Activated naive CD4-positive, alpha-beta T cell treated with anti-CD3 and anti-CD28 coated beads for 36 hours (primary cell): ENCODE measurements at regions not wholly inside any gene's neighbourhood (a gene's known extent, or its start where the extent isn't known, plus 50 kb on each side); places are given as distances from the start of the nearest gene placed in this dataset.

ENCODE experiments used
- CTCF ChIA-PET: fragments of 350-600 bp; sonication (Branson Sonifier 250); formaldehyde crosslinking; loops from one replicate; lab custom pipeline; 2021; ENCODE audit warnings: antibody characterized with exemption; lab: Charles Lee
- DNase-seq: peaks from one replicate; pipeline ENCODE4 v3.0.0-alpha.2; 2020
- H3K27ac Mint-ChIP-seq: one replicate; pipeline ENCODE4 v1.8.0; 2021; ENCODE audit warnings: mild to moderate bottlenecking, mixed read lengths
- H3K27me3 Mint-ChIP-seq: one replicate; pipeline ENCODE4 v1.8.0; 2021; ENCODE audit warnings: low read depth, mixed read lengths
- H3K36me3 Mint-ChIP-seq: one replicate; pipeline ENCODE4 v1.8.0; 2021; ENCODE audit warnings: low read depth, mixed read lengths
- H3K4me1 Mint-ChIP-seq: one replicate; pipeline ENCODE4 v1.8.0; 2021; ENCODE audit warnings: low read depth, mixed read lengths
- H3K4me3 Mint-ChIP-seq: one replicate; pipeline ENCODE4 v1.8.0; 2021; ENCODE audit warnings: mild to moderate bottlenecking, moderate library complexity, mixed read lengths
- H3K9me3 Mint-ChIP-seq: one replicate; pipeline ENCODE4 v1.8.0; 2021; ENCODE audit warnings: mixed read lengths
- intact Hi-C: fragments of 100-400 bp; cut with micrococcal nuclease; formaldehyde crosslinking; loops from one replicate; pipeline ENCODE4 v1.15.1; 2023

GRCh38 chr10:106185951-106186350 lies 978.6 kb downstream of the SORCS1 start:
- intact Hi-C loops = no loop called here
- Mint-ChIP-seq H3K27ac (no peak overlapping the region), H3K36me3 (no peaks in the 10 kb centered on the region), H3K4me3 (no peak overlapping the region), H3K27me3 (no peaks in the 10 kb centered on the region), H3K4me1 (no peaks in the 10 kb centered on the region), H3K9me3 (no peaks in the 10 kb centered on the region)
- no peak for DNase-seq
- CTCF ChIA-PET = interaction anchor here (0.7 kb wide), 1 partner anchor 203 kb away, joined by 3 read pairs; no protein-coding TSS in a partner anchor

- CTCF ChIA-PET = interaction anchor here (0.7 kb wide), 1 partner anchor 1368 kb away, joined by 3 read pairs; no protein-coding TSS in a partner anchor
- intact Hi-C loops = no loop called here
- H3K9me3 Mint-ChIP-seq = no peaks in the 10 kb centered on the region
- H3K27ac Mint-ChIP-seq = no peak overlapping the region
- H3K4me1 Mint-ChIP-seq = no peaks in the 10 kb centered on the region
- no peaks in the 10 kb centered on the region for H3K27me3 Mint-ChIP-seq
- H3K4me3 Mint-ChIP-seq = no peak overlapping the region
- no peaks in the 10 kb centered on the region for H3K36me3 Mint-ChIP-seq
- DNase-seq = no peak
Measured at GRCh38 chr10:106183041-106183440, 981.5 kb downstream of the SORCS1 start.

DNA sequence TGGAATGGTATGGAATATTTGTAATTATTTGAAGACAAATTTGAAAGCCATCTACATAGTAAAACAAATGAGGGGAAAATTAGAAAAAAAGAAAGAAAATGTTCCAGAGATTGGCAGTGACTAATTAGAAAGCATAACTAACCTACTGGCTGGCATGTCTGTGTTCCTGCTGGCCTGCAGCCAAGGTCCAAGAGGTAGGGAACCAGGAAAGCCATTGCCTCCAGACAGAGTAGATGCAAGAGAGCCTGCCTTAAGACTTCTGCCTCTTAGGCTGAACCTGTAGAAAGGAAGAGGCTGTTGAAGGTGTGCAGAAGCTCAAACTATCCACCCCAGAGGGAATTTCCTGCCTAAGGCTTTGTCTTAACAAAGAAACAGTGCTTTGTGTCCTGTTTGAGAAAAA lies 982.0 kb downstream of the SORCS1 start:
- no peak overlapping the region for H3K27ac Mint-ChIP-seq
- intact Hi-C loops = no loop called here

DNA sequence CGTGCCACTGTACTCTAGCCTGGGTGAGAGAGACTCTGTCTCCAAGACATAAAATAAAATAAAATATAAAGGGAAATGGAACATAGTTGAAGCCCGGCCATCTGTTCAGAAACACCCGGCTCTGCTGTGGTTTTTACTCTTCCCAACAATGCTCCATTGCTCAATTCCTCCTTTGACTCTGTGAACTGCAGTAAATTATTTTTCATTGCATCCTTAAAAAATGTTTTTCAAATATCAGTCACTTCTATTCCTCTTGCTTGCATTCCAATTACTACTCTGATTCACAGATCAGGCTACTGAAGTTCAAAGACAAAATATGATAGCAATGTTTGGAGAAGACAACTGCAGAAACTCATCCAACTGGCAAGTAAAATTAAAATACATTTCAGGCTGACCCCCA lies 983.0 kb downstream of the SORCS1 start:
- H3K27me3 Mint-ChIP-seq = no peaks in the 10 kb centered on the region
- intact Hi-C loops = no loop called here
- H3K36me3 Mint-ChIP-seq = no peaks in the 10 kb centered on the region
- CTCF ChIA-PET = interaction anchor here (0.6 kb wide), 1 partner anchor 1763 kb away, joined by 3 read pairs; no protein-coding TSS in a partner anchor
- no peak overlapping the region for H3K4me3 Mint-ChIP-seq
- no peak for DNase-seq
- H3K27ac Mint-ChIP-seq = no peak overlapping the region
- H3K4me1 Mint-ChIP-seq = no peaks in the 10 kb centered on the region
- no peaks in the 10 kb centered on the region for H3K9me3 Mint-ChIP-seq

More for the DNA sequence above, 982.0 kb downstream of the SORCS1 start:
- CTCF ChIA-PET = no interaction called here
- Mint-ChIP-seq H3K4me1 (no peaks in the 10 kb centered on the region), H3K9me3 (no peaks in the 10 kb centered on the region), H3K27me3 (no peaks in the 10 kb centered on the region), H3K36me3 (no peaks in the 10 kb centered on the region), H3K4me3 (no peak overlapping the region)
- DNase-seq = no peak

DNA sequence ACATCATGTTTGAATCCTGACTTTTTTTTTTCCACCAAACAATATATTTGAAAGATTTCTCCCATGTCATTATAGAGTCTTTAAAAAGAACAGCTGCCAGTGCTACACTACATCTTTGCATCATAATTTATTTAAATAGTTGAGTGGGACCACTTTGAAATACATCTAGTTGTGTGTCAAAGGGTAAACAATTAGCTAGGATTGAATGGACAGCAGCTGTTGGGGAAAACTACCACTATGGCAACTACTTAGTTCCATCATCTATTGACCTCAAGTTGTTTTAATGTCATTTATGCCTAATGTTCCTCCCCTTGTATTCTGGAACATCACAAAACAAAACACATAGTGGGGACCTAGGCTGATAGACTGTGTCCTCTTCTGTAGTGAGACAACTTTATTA lies 985.1 kb downstream of the SORCS1 start:
- CTCF ChIA-PET = no interaction called here
- Mint-ChIP-seq H3K27ac (no peak overlapping the region), H3K4me1 (no peaks in the 10 kb centered on the region), H3K4me3 (no peak overlapping the region), H3K9me3 (no peaks in the 10 kb centered on the region), H3K36me3 (no peaks in the 10 kb centered on the region), H3K27me3 (no peaks in the 10 kb centered on the region)
- DNase-seq = no peak
- intact Hi-C loops = loop anchor here (5.0 kb wide), 1 partner anchor 1117 kb away; no protein-coding TSS in a partner anchor

- Mint-ChIP-seq H3K4me1 (no peaks in the 10 kb centered on the region), H3K4me3 (no peak overlapping the region), H3K27me3 (no peaks in the 10 kb centered on the region), H3K36me3 (no peaks in the 10 kb centered on the region), H3K27ac (no peak overlapping the region), H3K9me3 (no peaks in the 10 kb centered on the region)
- CTCF ChIA-PET = no interaction called here
- intact Hi-C loops = loop anchor here (1.0 to 5.0 kb wide), 3 partner anchors 226 to 1114 kb away; no protein-coding TSS in a partner anchor
- no peak for DNase-seq
Measured at GRCh38 chr10:106175760-106176377, 988.6 kb downstream of the SORCS1 start.

GRCh38 chr10:106173838-106174237 lies 990.7 kb downstream of the SORCS1 start:
- Mint-ChIP-seq H3K27ac (no peak overlapping the region), H3K36me3 (no peaks in the 10 kb centered on the region), H3K9me3 (no peaks in the 10 kb centered on the region), H3K4me1 (no peaks in the 10 kb centered on the region), H3K27me3 (no peaks in the 10 kb centered on the region), H3K4me3 (no peak overlapping the region)
- CTCF ChIA-PET = no interaction called here
- no peak for DNase-seq
- intact Hi-C loops = no loop called here

DNA sequence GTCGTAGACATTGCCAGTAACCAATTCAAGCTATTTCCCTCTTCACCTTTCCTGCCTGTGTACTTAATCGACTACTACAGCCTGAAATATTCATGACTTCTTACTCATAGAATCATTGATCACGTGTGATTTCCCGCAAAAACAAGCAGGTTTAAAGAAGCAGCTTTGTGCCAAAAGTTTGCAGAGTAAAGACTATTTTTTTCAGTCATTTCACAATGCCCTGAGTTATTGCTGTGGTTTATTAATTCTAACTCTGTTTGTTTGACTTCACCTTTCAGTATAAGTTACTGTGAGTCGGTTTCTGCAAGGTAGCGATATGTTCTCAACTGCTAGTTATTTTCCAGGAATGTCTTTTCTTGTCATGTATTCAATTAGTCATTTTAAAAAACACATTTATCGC lies 995.3 kb downstream of the SORCS1 start:
- H3K4me3 Mint-ChIP-seq = no peak overlapping the region
- H3K27ac Mint-ChIP-seq = no peak overlapping the region
- intact Hi-C loops = no loop called here
- no peak for DNase-seq
- H3K9me3 Mint-ChIP-seq = no peaks in the 10 kb centered on the region
- H3K4me1 Mint-ChIP-seq = no peaks in the 10 kb centered on the region
- CTCF ChIA-PET = no interaction called here
- no peaks in the 10 kb centered on the region for H3K36me3 Mint-ChIP-seq
- no peaks in the 10 kb centered on the region for H3K27me3 Mint-ChIP-seq

- H3K4me3 Mint-ChIP-seq = no peak overlapping the region
- no peaks in the 10 kb centered on the region for H3K27me3 Mint-ChIP-seq
- DNase-seq = no peak
- intact Hi-C loops = no loop called here
- peaks cover 6% of the 10 kb centered on the region for H3K9me3 Mint-ChIP-seq
- no peaks in the 10 kb centered on the region for H3K36me3 Mint-ChIP-seq
- CTCF ChIA-PET = interaction anchor here (0.7 kb wide), 1 partner anchor 761 kb away, joined by 6 read pairs; no protein-coding TSS in a partner anchor
- H3K27ac Mint-ChIP-seq = no peak overlapping the region
- no peaks in the 10 kb centered on the region for H3K4me1 Mint-ChIP-seq
Measured at GRCh38 chr10:106167946-106168345, 996.6 kb downstream of the SORCS1 start.

GRCh38 chr10:106158241-106158640 lies 1006.3 kb downstream of the SORCS1 start:
- Mint-ChIP-seq H3K36me3 (no peaks in the 10 kb centered on the region), H3K4me3 (no peak overlapping the region), H3K9me3 (peaks cover 7% of the 10 kb centered on the region), H3K4me1 (no peaks in the 10 kb centered on the region), H3K27me3 (peaks cover 5% of the 10 kb centered on the region), H3K27ac (no peak overlapping the region)
- intact Hi-C loops = no loop called here
- CTCF ChIA-PET = no interaction called here
- DNase-seq = no peak

DNA sequence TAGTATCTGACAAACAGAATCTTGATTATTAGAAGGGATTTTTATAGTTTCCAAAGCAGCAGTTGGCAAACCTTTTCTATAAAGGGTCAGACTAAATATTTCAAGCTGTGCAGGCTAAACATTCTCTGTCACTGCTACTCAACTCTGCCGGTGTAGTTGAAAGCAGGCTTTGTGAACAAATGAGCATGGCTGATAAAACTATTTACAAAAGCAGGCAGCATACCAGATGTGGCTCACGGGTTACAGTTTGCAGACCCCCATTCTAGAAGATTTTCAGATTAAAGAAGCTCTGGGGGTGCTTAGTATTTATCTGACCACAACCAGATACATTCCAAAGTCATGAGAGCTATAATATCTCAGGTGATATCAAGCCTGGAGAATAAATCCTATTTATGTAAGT lies 1017.5 kb downstream of the SORCS1 start:
- Mint-ChIP-seq H3K4me1 (no peaks in the 10 kb centered on the region), H3K9me3 (no peaks in the 10 kb centered on the region), H3K27ac (no peak overlapping the region), H3K27me3 (peaks cover 2% of the 10 kb centered on the region), H3K4me3 (no peak overlapping the region), H3K36me3 (no peaks in the 10 kb centered on the region)
- DNase-seq = no peak
- CTCF ChIA-PET = no interaction called here
- intact Hi-C loops = no loop called here

DNA sequence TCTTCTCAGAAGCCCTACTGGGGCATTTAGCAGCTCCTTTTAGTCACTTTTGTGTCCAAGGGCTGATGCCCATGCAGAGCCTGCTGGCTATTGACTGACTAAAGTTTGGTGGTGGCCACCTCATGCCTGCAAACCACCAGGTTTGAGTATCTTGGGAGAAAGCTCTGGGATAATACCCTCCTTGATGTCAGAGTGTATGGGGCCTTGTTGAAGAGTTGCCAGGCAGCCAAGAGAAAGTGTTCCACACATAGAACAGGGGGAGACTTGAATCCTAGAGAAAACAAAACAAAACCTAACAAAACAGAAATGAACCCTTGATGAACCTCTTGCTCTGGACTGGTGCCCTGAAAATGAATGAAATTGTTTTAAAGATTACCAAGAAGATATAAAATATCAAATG lies 1024.6 kb downstream of the SORCS1 start:
- H3K4me3 Mint-ChIP-seq = no peak overlapping the region
- no peak overlapping the region for H3K27ac Mint-ChIP-seq
- DNase-seq = no peak
- H3K4me1 Mint-ChIP-seq = no peaks in the 10 kb centered on the region
- H3K36me3 Mint-ChIP-seq = no peaks in the 10 kb centered on the region
- H3K9me3 Mint-ChIP-seq = no peaks in the 10 kb centered on the region
- CTCF ChIA-PET = no interaction called here
- intact Hi-C loops = no loop called here
- H3K27me3 Mint-ChIP-seq = no peaks in the 10 kb centered on the region

DNA sequence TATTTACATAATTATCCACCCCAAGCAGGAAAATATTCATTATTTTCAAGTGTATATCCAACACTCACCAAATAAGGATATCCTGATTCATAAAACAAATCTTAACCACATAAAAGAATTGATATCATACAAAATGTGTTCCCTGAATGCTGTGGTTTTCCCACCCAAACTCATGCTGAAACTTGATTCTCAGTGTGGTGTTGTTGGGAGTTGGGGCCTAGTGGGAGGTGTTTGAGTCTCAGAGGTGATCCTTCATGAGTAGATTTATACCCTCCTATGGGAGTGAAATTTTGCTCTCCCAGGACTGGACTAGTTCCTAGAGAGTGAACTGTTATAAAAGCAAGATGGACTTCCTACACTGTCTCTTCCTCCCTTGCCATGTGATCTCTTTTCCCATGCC lies 1028.3 kb downstream of the SORCS1 start:
- H3K4me3 Mint-ChIP-seq = no peak overlapping the region
- CTCF ChIA-PET = no interaction called here

More for the DNA sequence above, 1028.3 kb downstream of the SORCS1 start:
- H3K27ac Mint-ChIP-seq = no peak overlapping the region
- no peaks in the 10 kb centered on the region for H3K4me1 Mint-ChIP-seq
- no peaks in the 10 kb centered on the region for H3K27me3 Mint-ChIP-seq
- intact Hi-C loops = no loop called here
- no peaks in the 10 kb centered on the region for H3K36me3 Mint-ChIP-seq
- no peaks in the 10 kb centered on the region for H3K9me3 Mint-ChIP-seq
- no peak for DNase-seq
